GM21528 (cell line): ENCODE measurements at regions not wholly inside any gene's neighbourhood (a gene's known extent, or its start where the extent isn't known, plus 50 kb on each side); places are given as distances from the start of the nearest gene placed in this dataset.

Source experiments
- ATAC-seq: cut with Tn5 transposase; IDR thresholded peaks from one replicate; pipeline ENCODE4 v1.9.1; 2021; ENCODE audit warnings: mild to moderate bottlenecking, moderate library complexity; ENCODE audit not compliant: unreplicated experiment, low FRiP score

- ATAC-seq, result no peak
These were observed 324.9 kb upstream of the SNX7 start for GRCh38 chr1:98336472-98337083.

- ATAC-seq, result no peak
These were observed 327.6 kb upstream of the SNX7 start for GRCh38 chr1:98333936-98334335.

- ATAC-seq, result no peak
These were observed 328.1 kb upstream of the SNX7 start for GRCh38 chr1:98333406-98333805.

GRCh38 chr1:98331718-98332311 lies 329.7 kb upstream of the SNX7 start:
- ATAC-seq, result no peak

- no peak for ATAC-seq
These were observed 330.3 kb upstream of the SNX7 start for GRCh38 chr1:98331243-98331642.

- ATAC-seq, result no peak
These were observed 331.3 kb upstream of the SNX7 start for GRCh38 chr1:98330224-98330623.

GRCh38 chr1:98328855-98329254 lies 332.7 kb upstream of the SNX7 start:
- no peak for ATAC-seq

GRCh38 chr1:98327220-98327861 lies 334.2 kb upstream of the SNX7 start:
- no peak for ATAC-seq

GRCh38 chr1:98325646-98326440 lies 335.7 kb upstream of the SNX7 start:
- ATAC-seq, result no peak

GRCh38 chr1:98323906-98324358 lies 337.6 kb upstream of the SNX7 start:
- ATAC-seq, result no peak

GRCh38 chr1:98323388-98323787 lies 338.1 kb upstream of the SNX7 start:
- no peak for ATAC-seq

GRCh38 chr1:98322966-98323365 lies 338.6 kb upstream of the SNX7 start:
- no peak for ATAC-seq

- no peak for ATAC-seq
These were observed 339.4 kb upstream of the SNX7 start for GRCh38 chr1:98322086-98322485.

GRCh38 chr1:98321191-98321590 lies 340.3 kb upstream of the SNX7 start:
- no peak for ATAC-seq

GRCh38 chr1:98316286-98316905 lies 345.1 kb upstream of the SNX7 start:
- ATAC-seq, result no peak

GRCh38 chr1:98315309-98315708 lies 346.2 kb upstream of the SNX7 start:
- no peak for ATAC-seq

GRCh38 chr1:98314601-98315000 lies 346.9 kb upstream of the SNX7 start:
- no peak for ATAC-seq

- no peak for ATAC-seq
These were observed 354.9 kb upstream of the SNX7 start for GRCh38 chr1:98306517-98307089.

- ATAC-seq, result no peak
These were observed 356.2 kb upstream of the SNX7 start for GRCh38 chr1:98305362-98305761.

- ATAC-seq, result no peak
These were observed 356.6 kb upstream of the SNX7 start for GRCh38 chr1:98304888-98305287.
